HG02852 (cell line): ENCODE measurements at regions not wholly inside any gene's neighbourhood (a gene's known extent, or its start where the extent isn't known, plus 50 kb on each side); places are given as distances from the start of the nearest gene placed in this dataset.
A peak's percentile ranks its signal among the peaks of the same experiment; 100 is the strongest.
"Not testable (repeated sequence)": the region's sequence is repeated elsewhere in the genome, so short reads cannot be mapped to it uniquely, and the experiment has no call there.

ENCODE experiments used
- ATAC-seq: cut with Tn5 transposase; IDR thresholded peaks from one replicate; pipeline ENCODE4 v1.9.1; 2021; ENCODE audit warnings: mild to moderate bottlenecking, moderate library complexity; ENCODE audit not compliant: unreplicated experiment

GRCh38 chr3:6714962-6715361 is 146.0 kb upstream of the GRM7 start:
- ATAC-seq: no peak

- no peak for ATAC-seq
Measured at GRCh38 chr3:6716420-6716819, 144.5 kb upstream of the GRM7 start.

- peak; percentile 91 for ATAC-seq
Measured at GRCh38 chr3:6717026-6717943, 143.6 kb upstream of the GRM7 start.

DNA sequence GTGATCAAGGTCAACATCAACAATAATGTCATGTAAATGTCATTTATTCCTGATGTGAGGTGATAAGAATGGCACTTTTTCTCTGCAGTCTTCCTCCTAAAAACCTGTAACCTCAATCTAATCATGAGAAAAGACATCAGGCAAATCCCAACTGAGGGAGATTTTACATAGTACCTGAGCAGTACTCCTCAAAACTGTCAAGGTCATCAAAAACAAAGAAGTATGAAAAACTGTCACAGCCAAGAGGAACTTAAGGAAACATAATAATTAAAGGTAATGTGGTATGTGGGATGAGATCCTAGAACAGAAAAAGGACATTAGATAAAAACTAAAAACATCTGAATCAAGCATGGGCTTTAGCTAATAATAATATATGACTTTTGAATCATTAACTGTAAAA is 140.9 kb upstream of the GRM7 start:
- no peak for ATAC-seq

GRCh38 chr3:6721491-6721890 is 139.4 kb upstream of the GRM7 start:
- ATAC-seq: no peak

GRCh38 chr3:6723205-6723604 is 137.7 kb upstream of the GRM7 start:
- ATAC-seq: no peak

GRCh38 chr3:6726811-6727210 is 134.1 kb upstream of the GRM7 start:
- no peak for ATAC-seq

DNA sequence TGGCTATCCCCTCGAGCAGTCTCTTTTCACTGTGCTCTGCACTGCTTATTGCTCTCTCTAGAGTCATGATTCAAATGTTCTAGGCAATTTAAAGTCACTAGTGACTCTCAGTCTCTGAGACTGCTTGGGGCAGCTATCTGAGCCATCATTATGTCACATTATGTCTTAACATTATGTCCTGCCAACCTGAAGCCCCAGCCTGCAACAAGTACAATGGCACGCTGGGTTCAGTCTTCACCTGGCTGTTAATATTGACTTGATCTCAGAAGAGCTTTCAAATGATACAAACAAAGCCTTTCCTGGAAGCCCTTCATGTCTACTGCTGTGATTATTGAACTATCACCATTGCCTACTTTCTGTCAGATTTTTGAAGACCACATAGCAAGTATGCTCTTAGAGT is 128.1 kb upstream of the GRM7 start:
- no peak for ATAC-seq

DNA sequence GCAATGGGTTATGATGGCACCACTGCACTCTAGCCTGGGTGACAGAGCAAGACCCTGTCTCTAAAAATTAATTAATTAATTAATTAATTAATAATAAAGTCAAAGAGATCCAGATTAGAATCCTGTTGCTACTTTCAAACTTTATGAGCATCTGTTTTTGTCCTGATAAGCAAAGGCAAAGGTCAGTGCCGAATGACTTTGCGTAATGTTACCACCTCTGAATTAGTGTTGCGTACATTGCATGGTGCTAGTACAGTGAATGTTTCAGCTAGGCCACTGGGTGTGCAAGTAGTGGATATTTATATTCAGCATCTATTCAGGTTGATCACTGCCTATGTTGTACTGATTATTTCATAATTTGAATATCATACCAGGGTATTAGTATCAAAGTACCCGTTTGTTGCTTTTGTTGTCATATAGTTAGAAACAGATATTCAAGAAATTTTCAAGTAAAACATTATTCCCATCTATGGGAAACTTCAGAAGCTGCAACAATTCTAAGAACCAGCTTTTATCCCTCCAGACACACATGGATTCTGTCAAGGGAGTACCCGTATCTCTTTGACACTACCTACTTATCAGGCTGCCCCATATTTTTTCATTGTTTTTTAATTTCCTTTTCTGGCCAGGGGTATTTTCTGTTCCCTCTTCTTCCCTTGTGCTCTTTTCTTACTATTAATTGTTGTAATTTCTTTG is 127.1 kb upstream of the GRM7 start:
- no peak for ATAC-seq

GRCh38 chr3:6734395-6734746 is 126.5 kb upstream of the GRM7 start:
- no peak for ATAC-seq

GRCh38 chr3:6736836-6737629 is 123.9 kb upstream of the GRM7 start:
- ATAC-seq: no peak

DNA sequence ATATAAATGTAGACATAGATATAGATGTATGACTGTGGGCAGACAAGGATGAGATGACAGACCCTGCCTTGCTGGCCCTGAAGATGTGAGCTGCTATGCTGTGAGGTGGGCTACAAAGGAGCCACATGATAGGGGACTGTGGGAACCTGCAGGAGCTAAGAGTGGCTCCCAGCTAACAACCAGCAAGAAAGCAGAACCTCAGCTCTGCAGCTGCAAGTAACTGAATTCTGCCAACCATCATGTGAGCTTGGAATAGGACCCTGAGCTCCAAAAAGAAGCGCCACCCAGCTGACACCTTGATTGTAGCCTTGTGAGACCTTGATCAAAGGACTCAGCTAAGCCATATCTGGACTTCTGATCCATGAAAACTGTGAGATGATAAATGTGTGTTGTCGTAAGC is 123.3 kb upstream of the GRM7 start:
- no peak for ATAC-seq

DNA sequence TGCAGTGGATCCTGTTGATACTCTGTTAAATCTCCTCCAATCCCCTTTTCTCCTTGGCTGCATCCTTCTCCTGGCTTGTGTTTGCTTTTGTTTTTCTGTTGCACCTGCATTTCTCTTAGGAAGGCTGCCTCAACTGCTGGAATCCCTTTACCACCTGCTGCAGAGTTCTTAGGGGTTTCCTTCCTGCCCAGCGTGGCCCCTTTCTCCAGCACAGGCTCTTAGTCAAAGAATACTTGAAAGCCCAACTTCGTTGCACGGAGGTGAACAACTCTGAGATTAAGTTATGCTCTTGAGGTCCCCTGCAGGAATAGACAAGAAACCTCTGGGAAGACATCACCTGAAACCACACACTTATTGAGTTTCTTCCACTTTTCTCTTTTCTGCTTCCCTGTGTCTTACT is 121.6 kb upstream of the GRM7 start:
- ATAC-seq: no peak

GRCh38 chr3:6743067-6743720 is 117.7 kb upstream of the GRM7 start:
- no peak for ATAC-seq

GRCh38 chr3:6746443-6746842 is 114.5 kb upstream of the GRM7 start:
- ATAC-seq: no peak

DNA sequence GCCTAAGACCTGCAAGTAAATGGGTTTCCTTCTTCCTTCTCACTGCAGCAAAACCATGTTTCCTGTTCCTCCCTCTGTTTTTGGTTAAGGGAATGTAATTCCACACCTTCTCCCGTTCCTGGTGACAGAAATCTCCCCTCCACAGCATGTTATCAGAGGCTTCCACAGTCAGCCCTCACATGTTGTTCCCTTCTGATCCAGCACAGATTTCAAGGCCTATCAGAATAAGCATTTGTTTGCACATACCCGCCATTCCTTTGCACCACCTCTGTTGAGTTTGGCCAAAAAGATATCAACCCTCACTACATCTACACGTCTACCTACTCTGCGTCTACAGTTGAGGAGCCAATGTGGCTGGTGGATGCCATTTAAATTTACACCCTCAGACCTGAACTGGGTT is 113.9 kb upstream of the GRM7 start:
- ATAC-seq: no peak

- no peak for ATAC-seq
Measured at GRCh38 chr3:6750782-6751181, 110.1 kb upstream of the GRM7 start.

GRCh38 chr3:6753536-6753935 is 107.4 kb upstream of the GRM7 start:
- no peak for ATAC-seq

- not testable (repeated sequence) for ATAC-seq
Measured at GRCh38 chr3:6769532-6770396, 91.2 kb upstream of the GRM7 start.

DNA sequence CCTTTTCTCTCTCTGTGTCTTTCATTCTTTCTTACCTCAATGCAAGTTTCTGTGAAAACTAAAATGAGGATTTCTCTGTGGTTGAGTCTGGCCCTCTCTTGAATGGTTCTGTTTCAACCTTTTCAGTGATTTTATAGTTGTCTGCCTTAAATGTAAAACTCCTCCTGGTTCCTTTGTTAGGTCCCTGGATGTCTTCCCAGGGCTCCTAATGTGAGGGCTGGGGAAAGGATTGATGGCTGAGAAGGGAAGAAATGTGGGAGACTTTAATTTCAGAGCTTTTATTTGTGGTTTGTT is 90.6 kb upstream of the GRM7 start:
- ATAC-seq: no peak
